K562 (cell line): ENCODE measurements at regions not wholly inside any gene's neighbourhood (a gene's known extent, or its start where the extent isn't known, plus 50 kb on each side); places are given as distances from the start of the nearest gene placed in this dataset.

Experiments used
- ATAC-seq: fragments of 200-7000 bp; cut with Tn5 transposase; 3 replicates; pipeline ENCODE4 v1.9.1; 2020; ENCODE audit warnings: moderate library complexity
- BruUV-seq: library from RNA; stranded (reverse); fragments of 400-500 nt; replicated peaks from 2 replicates; lab custom pipeline; 2021; lab: Mats Ljungman, UMichigan
- CTCF ChIA-PET: fragments of 300-600 bp; formaldehyde crosslinking; extraction: SDS; loops from one replicate; lab custom pipeline; 2021; ENCODE audit warnings: low intra/inter-chr PET ratio; lab: Yijun Ruan, JAX
- POLR2A ChIA-PET: fragments of 300-600, 350-650 bp; sonication (Branson Sonifier 250); formaldehyde crosslinking; extraction: SDS; loops from one replicate; lab custom pipeline; 2021; ENCODE audit warnings: antibody characterized with exemption, inconsistent platforms; lab: Yijun Ruan, JAX
- DNase-seq, 4 experiments: peaks; one replicate each; pipeline versions ENCODE4 v3.0.0 to v3.0.0-alpha.2; 2011 to 2018; ENCODE audit warnings: low spot score in 3 of 4, mixed read lengths in 3 of 4; ENCODE audit errors: extremely low read depth in 1 of 4
- FAIRE-seq: peaks from 2 replicates; lab custom pipeline; 2011; peaks lifted over from hg19 to GRCh38; lab: Jason Lieb, UNC
- H2AFZ ChIP-seq: 2 replicates; pipeline ENCODE4 v1.6.0; 2011; ENCODE audit warnings: low read depth, low read length, control low read depth, inconsistent platforms
- H3K27ac ChIP-seq: fragments of 200-600 bp; 3 replicates; pipeline ENCODE4 v1.8.0; 2011; ENCODE audit warnings: low read depth, mild to moderate bottlenecking, control low read depth, inconsistent platforms, low read length, moderate library complexity, mixed read lengths; ENCODE audit errors: extremely low read depth
- H3K27me3 ChIP-seq, 2 experiments: fragments of 300-600 bp in 1 of 2; 2 replicates in 1 of 2; 3 replicates in 1 of 2; pipeline versions ENCODE4 v1.6.0 to v1.8.0; 2011; ENCODE audit warnings: inconsistent platforms in 2 of 2, low read length in 2 of 2, mild to moderate bottlenecking in 1 of 2, mixed read lengths in 1 of 2, moderate library complexity in 1 of 2; ENCODE audit not compliant: control insufficient read depth in 2 of 2, insufficient read depth in 2 of 2
- H3K36me3 ChIP-seq: fragments of 300-600 bp; 3 replicates; pipeline ENCODE4 v1.8.0; 2011; ENCODE audit warnings: mild to moderate bottlenecking, low read length, inconsistent platforms; ENCODE audit not compliant: control insufficient read depth, insufficient read depth
- H3K4me1 ChIP-seq, 2 experiments: fragments of 200-600 bp in 1 of 2; replicated peaks in 1 of 2; 2 replicates in 1 of 2; 3 replicates in 1 of 2; pipeline versions ENCODE4 v1.5.1 to v1.8.0; 2011; ENCODE audit warnings: inconsistent platforms in 2 of 2, low read length in 2 of 2, mild to moderate bottlenecking in 1 of 2, mixed read lengths in 1 of 2, moderate library complexity in 1 of 2; ENCODE audit not compliant: control insufficient read depth in 2 of 2, insufficient read depth in 2 of 2
- H3K4me2 ChIP-seq: 2 replicates; pipeline ENCODE4 v1.6.1; 2011; ENCODE audit warnings: low read length, control low read depth, inconsistent platforms, mixed read lengths; ENCODE audit not compliant: insufficient read depth
- H3K4me3 ChIP-seq: fragments of 200-600 bp; sonication (generic), shearing (Covaris generic); 2 replicates; pipeline ENCODE4 v1.5.1; 2016; ENCODE audit warnings: control low read depth, inconsistent platforms
- H3K79me2 ChIP-seq: fragments of 200-600 bp; 3 replicates; pipeline ENCODE4 v1.8.0; 2011; ENCODE audit warnings: low read length, inconsistent platforms; ENCODE audit not compliant: control insufficient read depth, insufficient read depth
- H3K9ac ChIP-seq, 2 experiments: 2 replicates each; pipeline versions ENCODE4 v1.6.0 to v1.6.1; 2011; ENCODE audit warnings: low read depth in 2 of 2, low read length in 2 of 2, control low read depth in 1 of 2, inconsistent platforms in 1 of 2, mild to moderate bottlenecking in 1 of 2, mixed read lengths in 1 of 2; ENCODE audit not compliant: insufficient read depth in 1 of 2
- H3K9me1 ChIP-seq: one replicate; pipeline ENCODE4 v1.6.0; 2011; ENCODE audit warnings: inconsistent platforms, mild to moderate bottlenecking, low read length, moderate library complexity; ENCODE audit not compliant: control insufficient read depth, insufficient read depth
- H3K9me3 ChIP-seq: replicated peaks from 2 replicates; pipeline ENCODE4 v1.5.1; 2011; ENCODE audit warnings: low read depth, low read length, inconsistent platforms; ENCODE audit not compliant: control insufficient read depth, insufficient read depth
- H4K20me1 ChIP-seq: replicated peaks from 2 replicates; pipeline ENCODE4 v1.6.1; 2011; ENCODE audit warnings: low read length, inconsistent platforms, mixed read lengths; ENCODE audit not compliant: control insufficient read depth, insufficient read depth
- CBX5 ChIP-seq: IDR thresholded peaks from 2 replicates; pipeline ENCODE4 v1.6.1; 2014; ENCODE audit warnings: low read depth, borderline replicate concordance
- CTBP1 ChIP-seq: fragments of 450-650 bp; IDR thresholded peaks from 2 replicates; pipeline ENCODE4 v1.6.1; 2016; ENCODE audit warnings: borderline replicate concordance
- ETV1 ChIP-seq: fragments of 450-650 bp; conservative IDR thresholded peaks from 2 replicates; pipeline ENCODE4 v1.6.1; 2016; ENCODE audit warnings: missing genetic modification characterization, control low read depth, low read depth, missing compliant biosample characterization
- HCFC1 ChIP-seq: IDR thresholded peaks from 2 replicates; pipeline ENCODE4 v1.6.1; 2012; ENCODE audit warnings: low read depth, low read length, improper control_type of control experiment
- KAT7 ChIP-seq: sonication (generic); formaldehyde crosslinking; IDR thresholded peaks from 2 replicates; pipeline ENCODE4 v1.8.0; 2022; ENCODE audit warnings: missing genetic modification reagents, mild to moderate bottlenecking, borderline replicate concordance
- NCOR1 ChIP-seq: fragments of 450-650 bp; IDR thresholded peaks from 2 replicates; pipeline ENCODE4 v1.6.1; 2016; ENCODE audit warnings: mild to moderate bottlenecking, moderate library complexity
- POU5F1 ChIP-seq: fragments of 150-350 bp; IDR thresholded peaks from 2 replicates; pipeline ENCODE4 v1.6.1; 2014; ENCODE audit warnings: borderline replicate concordance, low read length, low read depth, mild to moderate bottlenecking; ENCODE audit not compliant: partially characterized antibody
- ZC3H4 ChIP-seq: sonication (generic); formaldehyde crosslinking; IDR thresholded peaks from 2 replicates; pipeline ENCODE4 v1.9.0; 2021; ENCODE audit warnings: missing genetic modification reagents, borderline replicate concordance
- ZKSCAN1 ChIP-seq: fragments of 150-350 bp; IDR thresholded peaks from 2 replicates; pipeline ENCODE4 v1.6.1; 2016; ENCODE audit warnings: low read depth, low read length
- WGBS: fragments of 100-300 bp; shearing (Covaris generic); methylation state at CpG from one replicate; pipeline ENCODE4 v1.1.6; 2016; ENCODE audit warnings: low coverage, mixed read lengths; ENCODE audit not compliant: insufficient coverage; ENCODE audit errors: missing lambda C conversion rate; 5-methylcytosine and 5-hydroxymethylcytosine counted together
- in situ Hi-C: fragments of 300-500 bp; cut with MboI; formaldehyde crosslinking; loops from 4 replicates; pipeline ENCODE4 v1.15.0; 2018; ENCODE audit warnings: inconsistent platforms, mixed read lengths
- intact Hi-C: fragments of 100-400 bp; cut with micrococcal nuclease; formaldehyde crosslinking; loops from 2 replicates; pipeline ENCODE4 v1.14.2; 2022
- TF ChIP-seq, protein P1 (sequence below): sonication (generic); formaldehyde crosslinking; IDR thresholded peaks from 2 replicates; pipeline ENCODE4 v1.8.1; 2023; ENCODE audit warnings: mild to moderate bottlenecking, missing genetic modification reagents
- TF ChIP-seq, protein P2 (sequence below): fragments of 450-650 bp; IDR thresholded peaks from 2 replicates; pipeline ENCODE4 v1.6.1; 2018; ENCODE audit warnings: mild to moderate bottlenecking, low read depth; ENCODE audit not compliant: partially characterized antibody

DNA sequence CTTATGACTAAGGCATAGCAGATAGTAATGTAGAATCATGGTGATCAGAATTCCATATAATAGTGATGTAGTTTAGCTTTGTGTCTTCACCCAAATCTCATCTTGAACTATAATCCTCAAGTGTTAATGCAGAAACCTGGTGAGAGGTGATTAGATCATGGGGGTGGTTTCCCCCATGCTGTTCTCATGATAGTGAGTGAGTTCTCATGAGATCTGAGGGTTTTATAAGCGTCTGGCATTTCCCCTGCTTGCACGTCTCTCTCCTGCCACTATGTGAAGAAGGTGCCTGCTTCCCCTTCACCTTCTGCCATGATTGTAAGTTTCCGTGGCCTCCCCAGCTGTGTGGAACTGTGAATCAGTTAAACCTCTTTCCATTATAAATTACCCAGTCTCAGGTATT lies 138.7 kb upstream of the CBLB start:
- no peaks in the 10 kb centered on the region for H3K9me1 ChIP-seq
- BruUV-seq: no TSS peak
- DNase-seq: no peak
- H3K36me3 ChIP-seq: no peaks in the 10 kb centered on the region
- H3K4me2 ChIP-seq: no peak overlapping the region
- WGBS: 50% methylated on average over 3 of the region's 3 CpGs
- CTCF ChIA-PET: no interaction called here
- H3K4me3 ChIP-seq: no peak overlapping the region
- H3K4me1 ChIP-seq: peaks cover 0 to 12% of the 10 kb centered on the region in 2 experiments; a peak in 1 of 5 replicates
- TF ChIP-seq HCFC1 (no peak), CTBP1 (no peak), NCOR1 (no peak), ZC3H4 (CRISPR knock-in tag) (no peak), ETV1 (tag) (no peak), ZKSCAN1 (no peak), CBX5 (no peak), KAT7 (CRISPR knock-in tag) (no peak), POU5F1 (no peak)
- TF ChIP-seq, protein P1, sequence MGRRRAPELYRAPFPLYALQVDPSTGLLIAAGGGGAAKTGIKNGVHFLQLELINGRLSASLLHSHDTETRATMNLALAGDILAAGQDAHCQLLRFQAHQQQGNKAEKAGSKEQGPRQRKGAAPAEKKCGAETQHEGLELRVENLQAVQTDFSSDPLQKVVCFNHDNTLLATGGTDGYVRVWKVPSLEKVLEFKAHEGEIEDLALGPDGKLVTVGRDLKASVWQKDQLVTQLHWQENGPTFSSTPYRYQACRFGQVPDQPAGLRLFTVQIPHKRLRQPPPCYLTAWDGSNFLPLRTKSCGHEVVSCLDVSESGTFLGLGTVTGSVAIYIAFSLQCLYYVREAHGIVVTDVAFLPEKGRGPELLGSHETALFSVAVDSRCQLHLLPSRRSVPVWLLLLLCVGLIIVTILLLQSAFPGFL (CRISPR knock-in tag): no peak
- TF ChIP-seq, protein P2, sequence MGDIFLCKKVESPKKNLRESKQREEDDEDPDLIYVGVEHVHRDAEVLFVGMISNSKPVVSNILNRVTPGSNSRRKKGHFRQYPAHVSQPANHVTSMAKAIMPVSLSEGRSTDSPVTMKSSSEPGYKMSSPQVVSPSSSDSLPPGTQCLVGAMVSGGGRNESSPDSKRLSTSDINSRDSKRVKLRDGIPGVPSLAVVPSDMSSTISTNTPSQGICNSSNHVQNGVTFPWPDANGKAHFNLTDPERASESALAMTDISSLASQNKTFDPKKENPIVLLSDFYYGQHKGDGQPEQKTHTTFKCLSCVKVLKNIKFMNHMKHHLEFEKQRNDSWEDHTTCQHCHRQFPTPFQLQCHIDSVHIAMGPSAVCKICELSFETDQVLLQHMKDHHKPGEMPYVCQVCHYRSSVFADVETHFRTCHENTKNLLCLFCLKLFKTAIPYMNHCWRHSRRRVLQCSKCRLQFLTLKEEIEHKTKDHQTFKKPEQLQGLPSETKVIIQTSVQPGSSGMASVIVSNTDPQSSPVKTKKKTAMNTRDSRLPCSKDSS: no peak
- no peak for ATAC-seq
- H3K27me3 ChIP-seq: no peaks in the 10 kb centered on the region
- no peak for FAIRE-seq
- H3K9ac ChIP-seq: no peak overlapping the region
- no peak overlapping the region for H2AFZ ChIP-seq
- H3K9me3 ChIP-seq: no peaks in the 10 kb centered on the region
- no peaks in the 10 kb centered on the region for H3K79me2 ChIP-seq
- in situ Hi-C loops: no loop called here
- no peak overlapping the region for H3K27ac ChIP-seq
- POLR2A ChIA-PET: interaction anchor here (0.7 kb wide), 1 partner anchor 9 kb away, joined by 3 read pairs; no protein-coding TSS in a partner anchor
- H4K20me1 ChIP-seq: no peaks in the 10 kb centered on the region
- intact Hi-C loops: loop anchor here (10.0 kb wide), 1 partner anchor 117 kb away; no protein-coding TSS in a partner anchor
